HCT116 (cell line): ENCODE measurements at regions not wholly inside any gene's neighbourhood (a gene's known extent, or its start where the extent isn't known, plus 50 kb on each side); places are given as distances from the start of the nearest gene placed in this dataset.
"Not testable (repeated sequence)": the region's sequence is repeated elsewhere in the genome, so short reads cannot be mapped to it uniquely, and the experiment has no call there.

Experiments
- ATAC-seq: fragments of 200-7000 bp; cut with Tn5 transposase; 2 replicates; pipeline ENCODE4 v1.9.1; 2020; ENCODE audit warnings: mild to moderate bottlenecking, moderate library complexity
- BruUV-seq: library from RNA; stranded (reverse); fragments of 400-500 nt; replicated peaks from 2 replicates; lab custom pipeline; 2021; lab: Mats Ljungman, UMichigan
- CTCF ChIA-PET: fragments of 300-600 bp; sonication (Branson Sonifier 250); formaldehyde crosslinking; loops from one replicate; lab custom pipeline; 2021; ENCODE audit warnings: antibody characterized with exemption; lab: Charles Lee
- POLR2A ChIA-PET: fragments of 300-600, 350-600 bp; sonication (Branson Sonifier 250); formaldehyde crosslinking; loops from one replicate; lab custom pipeline; 2021; ENCODE audit warnings: antibody characterized with exemption; lab: Charles Lee
- RAD21 ChIA-PET, 2 experiments: fragments of 300-600 bp; sonication (Branson Sonifier 250); formaldehyde crosslinking; loops; one replicate each; lab custom pipeline; 2023; ENCODE audit warnings: low total read pairs in 2 of 2; ENCODE audit not compliant: uncharacterized antibody in 2 of 2, unreplicated experiment in 2 of 2, low non-redundant PET in 1 of 2; lab: Charles Lee
- DNase-seq: peaks from one replicate; pipeline ENCODE4 v3.0.0-alpha.2; 2010; ENCODE audit warnings: low read depth, low spot score
- H2AFZ ChIP-seq: fragments of 200-600 bp; shearing (Covaris generic), sonication (generic); 2 replicates; pipeline ENCODE4 v1.6.1; 2017; ENCODE audit warnings: low read depth, mixed run types, mixed read lengths, antibody characterized with exemption, low read length; ENCODE audit not compliant: poor library complexity, severe bottlenecking
- H3K27ac ChIP-seq: 2 replicates; pipeline ENCODE4 v1.5.1; 2012; ENCODE audit warnings: low read depth, low read length
- H3K27me3 ChIP-seq: fragments of 200-600 bp; sonication (generic); 2 replicates; pipeline ENCODE4 v1.6.1; 2016; ENCODE audit warnings: mixed run types, low read length, mixed read lengths; ENCODE audit not compliant: insufficient read depth
- H3K36me3 ChIP-seq, 2 experiments: fragments of 200-500 bp in 1 of 2; fragments of 200-600 bp in 1 of 2; sonication (Bioruptor generic) in 1 of 2; sonication (generic) in 1 of 2; 2 replicates each; pipeline versions ENCODE4 v1.5.1 to v1.6.1; 2014 to 2016; ENCODE audit warnings: low read length in 2 of 2, inconsistent platforms in 1 of 2, mixed read lengths in 1 of 2, mixed run types in 1 of 2; ENCODE audit not compliant: insufficient read depth in 2 of 2, control insufficient read depth in 1 of 2
- H3K4me1 ChIP-seq, 2 experiments: fragments of 200-600 bp in 1 of 2; sonication (generic) in 1 of 2; 2 replicates each; pipeline versions ENCODE4 v1.5.1 to v1.6.1; 2012 to 2017; ENCODE audit warnings: low read length in 2 of 2, inconsistent platforms in 1 of 2, mild to moderate bottlenecking in 1 of 2, mixed read lengths in 1 of 2, mixed run types in 1 of 2, moderate library complexity in 1 of 2; ENCODE audit not compliant: insufficient read depth in 2 of 2, control insufficient read depth in 1 of 2
- H3K4me2 ChIP-seq: fragments of 200-600 bp; sonication (generic); 2 replicates; pipeline ENCODE4 v1.6.1; 2017; ENCODE audit warnings: mixed run types, low read length, mixed read lengths
- H3K4me3 ChIP-seq, 2 experiments: fragments of 200-600 bp in 1 of 2; sonication (generic) in 1 of 2; replicated peaks in 1 of 2; 2 replicates each; pipeline ENCODE4 v1.5.1; 2011 to 2016; ENCODE audit warnings: low read length in 2 of 2, control low read depth in 1 of 2, low read depth in 1 of 2, mild to moderate bottlenecking in 1 of 2, mixed read lengths in 1 of 2, mixed run types in 1 of 2
- H3K79me2 ChIP-seq: fragments of 200-600 bp; sonication (generic); 2 replicates; pipeline ENCODE4 v1.6.1; 2017; ENCODE audit warnings: mild to moderate bottlenecking, mixed run types, low read length, moderate library complexity, mixed read lengths; ENCODE audit not compliant: insufficient read depth
- H3K9ac ChIP-seq: fragments of 200-600 bp; sonication (generic); 2 replicates; pipeline ENCODE4 v1.6.1; 2016; ENCODE audit warnings: low read length, mixed read lengths
- H3K9me2 ChIP-seq: fragments of 200-600 bp; sonication (generic), shearing (Covaris generic); 2 replicates; pipeline ENCODE4 v1.6.1; 2017; ENCODE audit warnings: mixed run types, mild to moderate bottlenecking, moderate library complexity; ENCODE audit not compliant: insufficient read depth
- H3K9me3 ChIP-seq, 2 experiments: fragments of 200-500 bp in 1 of 2; fragments of 200-600 bp in 1 of 2; sonication (Bioruptor generic) in 1 of 2; sonication (generic) in 1 of 2; 2 replicates each; pipeline ENCODE4 v1.6.1; 2014 to 2017; ENCODE audit warnings: low read length in 2 of 2, mixed read lengths in 2 of 2, inconsistent platforms in 1 of 2, low read depth in 1 of 2, mild to moderate bottlenecking in 1 of 2, mixed run types in 1 of 2, moderate library complexity in 1 of 2; ENCODE audit not compliant: control insufficient read depth in 1 of 2, insufficient read depth in 1 of 2
- H4K20me1 ChIP-seq: fragments of 200-600 bp; sonication (generic), shearing (Covaris generic); 2 replicates; pipeline ENCODE4 v1.6.1; 2017; ENCODE audit warnings: mixed run types, mild to moderate bottlenecking, moderate library complexity; ENCODE audit not compliant: insufficient read depth
- CBX3 ChIP-seq: IDR thresholded peaks from 2 replicates; pipeline ENCODE4 v1.6.1; 2012; ENCODE audit warnings: low read depth
- CEBPB ChIP-seq: IDR thresholded peaks from 2 replicates; pipeline ENCODE4 v1.6.1; 2012; ENCODE audit warnings: low read depth
- EGR1 ChIP-seq: IDR thresholded peaks from 2 replicates; pipeline ENCODE4 v1.6.1; 2012; ENCODE audit warnings: low read depth
- FOSL1 ChIP-seq: IDR thresholded peaks from 2 replicates; pipeline ENCODE4 v1.6.1; 2012; ENCODE audit warnings: low read depth
- POLR2A ChIP-seq: IDR thresholded peaks from 2 replicates; pipeline ENCODE4 v1.7.0; 2011; ENCODE audit warnings: borderline replicate concordance; ENCODE audit not compliant: insufficient read depth, insufficient read length; ENCODE audit errors: extremely low read depth
- POLR2AphosphoS5 ChIP-seq: IDR thresholded peaks from 2 replicates; pipeline ENCODE4 v1.6.1; 2011; ENCODE audit warnings: mild to moderate bottlenecking, low read depth, low read length, moderate library complexity
- RAD21 ChIP-seq: IDR thresholded peaks from 2 replicates; pipeline ENCODE4 v1.6.1; 2012; ENCODE audit warnings: low read depth, mild to moderate bottlenecking
- SP1 ChIP-seq: IDR thresholded peaks from 2 replicates; pipeline ENCODE4 v1.6.1; 2012; ENCODE audit warnings: low read depth
- SRF ChIP-seq: IDR thresholded peaks from 2 replicates; pipeline ENCODE4 v1.6.1; 2012; ENCODE audit warnings: low read depth
- YY1 ChIP-seq: IDR thresholded peaks from 2 replicates; pipeline ENCODE4 v1.6.1; 2011; ENCODE audit warnings: low read length, low read depth, moderate library complexity, mild to moderate bottlenecking; ENCODE audit not compliant: insufficient replicate concordance; ENCODE audit errors: extremely low read depth
- ZNF274 ChIP-seq: fragments of 200-500 bp; sonication (Bioruptor generic); IDR thresholded peaks from 2 replicates; pipeline ENCODE4 v1.6.1; 2014; ENCODE audit warnings: mild to moderate bottlenecking, low read depth, low read length, inconsistent platforms
- intact Hi-C: fragments of 100-400 bp; cut with micrococcal nuclease; formaldehyde crosslinking; loops from 2 replicates; pipeline ENCODE4 v1.10.0; 2022
- TF ChIP-seq, protein P1 (sequence below): IDR thresholded peaks from 2 replicates; pipeline ENCODE4 v1.6.1; 2012; ENCODE audit warnings: low read depth
- TF ChIP-seq, protein P2 (sequence below): IDR thresholded peaks from 2 replicates; pipeline ENCODE4 v1.6.1; 2012

DNA sequence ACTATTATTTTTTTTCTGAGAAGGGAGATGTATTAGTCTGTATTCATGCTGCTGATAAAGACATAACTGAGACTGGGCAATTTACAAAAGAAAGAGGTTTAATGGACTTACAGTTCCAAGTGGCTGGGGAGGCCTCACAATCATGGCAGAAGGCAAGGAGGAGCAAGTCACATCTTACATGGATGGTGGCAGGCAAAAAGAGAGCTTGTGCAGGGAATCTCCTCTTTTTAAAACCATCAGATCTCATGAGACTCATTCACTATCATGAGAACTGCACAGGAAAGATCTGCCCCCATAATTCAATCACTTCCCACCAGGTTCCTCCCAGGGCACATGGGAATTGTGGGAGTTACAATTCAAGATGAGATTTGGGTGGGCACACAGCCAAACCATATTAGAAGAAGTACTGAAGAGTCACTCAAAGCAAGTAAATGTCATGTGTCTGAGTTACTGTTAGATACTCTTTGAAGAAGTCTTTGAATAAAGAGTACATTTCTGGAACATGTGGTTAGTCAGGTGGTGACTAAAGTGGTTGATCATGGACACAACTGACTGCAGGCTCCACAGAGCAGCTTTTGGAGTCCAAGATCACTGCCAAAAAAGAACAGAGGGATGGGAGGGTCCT is 430.9 kb upstream of the TBL1XR1 start:
- H3K36me3 ChIP-seq, CTCF ChIA-PET, H3K9me2 ChIP-seq, H3K9me3 ChIP-seq, H3K9ac ChIP-seq, intact Hi-C loops, H3K4me3 ChIP-seq, BruUV-seq, POLR2A ChIA-PET, H3K4me2 ChIP-seq, H3K4me1 ChIP-seq, H3K27me3 ChIP-seq, H3K79me2 ChIP-seq, H4K20me1 ChIP-seq, DNase-seq, H2AFZ ChIP-seq, RAD21 ChIA-PET, ATAC-seq, H3K27ac ChIP-seq: not testable (repeated sequence)

DNA sequence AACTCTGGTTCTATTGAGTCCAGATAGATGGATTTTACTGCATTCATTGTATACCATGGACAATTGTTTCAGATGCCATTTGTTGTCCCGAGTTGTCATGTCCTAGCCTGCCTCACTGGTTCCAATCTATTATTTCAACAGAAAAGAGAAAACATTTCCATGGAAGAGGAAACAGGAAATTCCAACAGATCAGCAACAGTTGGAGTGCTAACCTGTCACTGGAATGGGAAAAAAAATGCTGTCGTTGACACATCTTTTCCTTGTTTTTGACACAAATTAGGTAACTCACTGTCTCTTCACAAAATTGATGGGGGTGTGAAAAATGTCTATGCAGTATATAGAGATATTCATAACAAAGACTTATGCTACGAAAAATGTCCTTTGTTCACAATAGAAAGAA is 432.0 kb upstream of the TBL1XR1 start:
- Histone ChIP-seq H3K9me3 (no peaks in the 10 kb centered on the region), H3K27ac (no peak overlapping the region), H3K4me3 (no peak overlapping the region), H3K4me1 (no peaks in the 10 kb centered on the region), H2AFZ (no peak overlapping the region), H3K27me3 (no peaks in the 10 kb centered on the region), H3K9ac (no peak overlapping the region), H3K79me2 (no peaks in the 10 kb centered on the region), H3K4me2 (no peak overlapping the region), H4K20me1 (no peaks in the 10 kb centered on the region), H3K36me3 (no peaks in the 10 kb centered on the region), H3K9me2 (0 out of 2 replicates have a peak, but pooled peaks cover 2% of the 10 kb centered on the region)
- no TSS peak for BruUV-seq
- RAD21 ChIA-PET, result no interaction called here
- CTCF ChIA-PET, result no interaction called here
- POLR2A ChIA-PET, result no interaction called here
- intact Hi-C loops, result no loop called here
- no peak for TF ChIP-seq RAD21
- TF ChIP-seq SP1, result no peak
- no peak for TF ChIP-seq EGR1
- TF ChIP-seq CEBPB, result no peak
- TF ChIP-seq POLR2AphosphoS5, result no peak
- TF ChIP-seq ZNF274, result no peak
- TF ChIP-seq SRF, result no peak
- no peak for TF ChIP-seq POLR2A
- TF ChIP-seq FOSL1, result no peak
- TF ChIP-seq, protein P1, sequence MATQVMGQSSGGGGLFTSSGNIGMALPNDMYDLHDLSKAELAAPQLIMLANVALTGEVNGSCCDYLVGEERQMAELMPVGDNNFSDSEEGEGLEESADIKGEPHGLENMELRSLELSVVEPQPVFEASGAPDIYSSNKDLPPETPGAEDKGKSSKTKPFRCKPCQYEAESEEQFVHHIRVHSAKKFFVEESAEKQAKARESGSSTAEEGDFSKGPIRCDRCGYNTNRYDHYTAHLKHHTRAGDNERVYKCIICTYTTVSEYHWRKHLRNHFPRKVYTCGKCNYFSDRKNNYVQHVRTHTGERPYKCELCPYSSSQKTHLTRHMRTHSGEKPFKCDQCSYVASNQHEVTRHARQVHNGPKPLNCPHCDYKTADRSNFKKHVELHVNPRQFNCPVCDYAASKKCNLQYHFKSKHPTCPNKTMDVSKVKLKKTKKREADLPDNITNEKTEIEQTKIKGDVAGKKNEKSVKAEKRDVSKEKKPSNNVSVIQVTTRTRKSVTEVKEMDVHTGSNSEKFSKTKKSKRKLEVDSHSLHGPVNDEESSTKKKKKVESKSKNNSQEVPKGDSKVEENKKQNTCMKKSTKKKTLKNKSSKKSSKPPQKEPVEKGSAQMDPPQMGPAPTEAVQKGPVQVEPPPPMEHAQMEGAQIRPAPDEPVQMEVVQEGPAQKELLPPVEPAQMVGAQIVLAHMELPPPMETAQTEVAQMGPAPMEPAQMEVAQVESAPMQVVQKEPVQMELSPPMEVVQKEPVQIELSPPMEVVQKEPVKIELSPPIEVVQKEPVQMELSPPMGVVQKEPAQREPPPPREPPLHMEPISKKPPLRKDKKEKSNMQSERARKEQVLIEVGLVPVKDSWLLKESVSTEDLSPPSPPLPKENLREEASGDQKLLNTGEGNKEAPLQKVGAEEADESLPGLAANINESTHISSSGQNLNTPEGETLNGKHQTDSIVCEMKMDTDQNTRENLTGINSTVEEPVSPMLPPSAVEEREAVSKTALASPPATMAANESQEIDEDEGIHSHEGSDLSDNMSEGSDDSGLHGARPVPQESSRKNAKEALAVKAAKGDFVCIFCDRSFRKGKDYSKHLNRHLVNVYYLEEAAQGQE, result no peak
- no peak for TF ChIP-seq CBX3
- no peak for TF ChIP-seq YY1
- TF ChIP-seq, protein P2, sequence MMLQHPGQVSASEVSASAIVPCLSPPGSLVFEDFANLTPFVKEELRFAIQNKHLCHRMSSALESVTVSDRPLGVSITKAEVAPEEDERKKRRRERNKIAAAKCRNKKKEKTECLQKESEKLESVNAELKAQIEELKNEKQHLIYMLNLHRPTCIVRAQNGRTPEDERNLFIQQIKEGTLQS, result no peak
- ATAC-seq (no peak), DNase-seq (no peak)
